Epithelial cell of esophagus (primary cell): ENCODE measurements at regions not wholly inside any gene's neighbourhood (a gene's known extent, or its start where the extent isn't known, plus 50 kb on each side); places are given as distances from the start of the nearest gene placed in this dataset.

Experiments
- DNase-seq: peaks from one replicate; pipeline ENCODE4 v3.0.0; 2010; ENCODE audit warnings: low read depth
- H3K4me3 ChIP-seq: 2 replicates; pipeline ENCODE4 v1.5.1; 2011; ENCODE audit warnings: mild to moderate bottlenecking, low read length, control low read depth
- CTCF ChIP-seq: IDR thresholded peaks from 2 replicates; pipeline ENCODE4 v1.5.1; 2011; ENCODE audit warnings: low read depth, mild to moderate bottlenecking, low read length, control low read depth, inconsistent platforms; ENCODE audit not compliant: insufficient read depth; ENCODE audit errors: missing control alignments

- DNase-seq, result peak; percentile 76
- TF ChIP-seq CTCF, result no peak
- no peak overlapping the region for H3K4me3 ChIP-seq
These were observed 332.9 kb downstream of the DNAH5 start for GRCh38 chr5:13611604-13612003.

- DNase-seq, result no peak
- no peak for TF ChIP-seq CTCF
- H3K4me3 ChIP-seq, result no peak overlapping the region
These were observed 335.0 kb downstream of the DNAH5 start for GRCh38 chr5:13609504-13609903.

GRCh38 chr5:13606051-13606450 is 338.4 kb downstream of the DNAH5 start:
- TF ChIP-seq CTCF, result no peak
- H3K4me3 ChIP-seq, result no peak overlapping the region
- DNase-seq, result peak; percentile 93

- TF ChIP-seq CTCF, result no peak
- H3K4me3 ChIP-seq, result no peak overlapping the region
- DNase-seq, result peak; percentile 88
These were observed 343.4 kb downstream of the DNAH5 start for GRCh38 chr5:13601112-13601511.

- DNase-seq, result no peak
- TF ChIP-seq CTCF, result no peak
These were observed 348.5 kb downstream of the DNAH5 start for GRCh38 chr5:13595978-13596377.

GRCh38 chr5:13591621-13592020 is 352.9 kb downstream of the DNAH5 start:
- TF ChIP-seq CTCF, result no peak
- no peak overlapping the region for H3K4me3 ChIP-seq
- DNase-seq, result peak; percentile 90

More at GRCh38 chr5:13595978-13596377, 348.5 kb downstream of the DNAH5 start:
- H3K4me3 ChIP-seq, result no peak overlapping the region

- no peak for TF ChIP-seq CTCF
- no peak for DNase-seq
- no peak overlapping the region for H3K4me3 ChIP-seq
These were observed 359.2 kb downstream of the DNAH5 start for GRCh38 chr5:13585324-13585723.
